Suppressor macrophage treated with lipopolysaccharide for 1 hour (primary cell): ENCODE measurements at regions not wholly inside any gene's neighbourhood (a gene's known extent, or its start where the extent isn't known, plus 50 kb on each side); places are given as distances from the start of the nearest gene placed in this dataset.
"Not testable (repeated sequence)": the region's sequence is repeated elsewhere in the genome, so short reads cannot be mapped to it uniquely, and the experiment has no call there.

ENCODE experiments used
- DNase-seq, 3 donors: peaks; one replicate each; pipeline ENCODE4 v3.0.0-alpha.2; 2020 to 2022

DNA sequence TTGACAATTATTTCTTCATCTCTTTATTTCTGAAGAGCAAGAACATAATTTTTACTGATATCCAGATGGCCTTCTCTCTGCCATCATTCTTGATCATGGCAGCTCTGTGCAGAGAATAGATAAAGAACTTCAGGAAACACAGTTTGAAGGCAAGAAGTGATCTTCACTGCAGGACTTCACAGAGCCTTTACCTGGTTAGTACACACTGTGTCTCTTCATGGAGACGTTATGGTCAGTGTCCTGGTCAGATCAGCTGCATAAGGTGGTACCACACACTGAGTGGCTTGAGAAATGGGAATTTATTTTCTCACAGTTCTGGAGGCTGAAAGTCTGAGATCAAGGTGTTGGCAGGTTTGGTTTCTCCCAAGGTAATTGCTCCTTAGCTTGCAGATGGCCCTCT, 129.5 kb downstream of the UTP18 start:
- no peak for DNase-seq

DNA sequence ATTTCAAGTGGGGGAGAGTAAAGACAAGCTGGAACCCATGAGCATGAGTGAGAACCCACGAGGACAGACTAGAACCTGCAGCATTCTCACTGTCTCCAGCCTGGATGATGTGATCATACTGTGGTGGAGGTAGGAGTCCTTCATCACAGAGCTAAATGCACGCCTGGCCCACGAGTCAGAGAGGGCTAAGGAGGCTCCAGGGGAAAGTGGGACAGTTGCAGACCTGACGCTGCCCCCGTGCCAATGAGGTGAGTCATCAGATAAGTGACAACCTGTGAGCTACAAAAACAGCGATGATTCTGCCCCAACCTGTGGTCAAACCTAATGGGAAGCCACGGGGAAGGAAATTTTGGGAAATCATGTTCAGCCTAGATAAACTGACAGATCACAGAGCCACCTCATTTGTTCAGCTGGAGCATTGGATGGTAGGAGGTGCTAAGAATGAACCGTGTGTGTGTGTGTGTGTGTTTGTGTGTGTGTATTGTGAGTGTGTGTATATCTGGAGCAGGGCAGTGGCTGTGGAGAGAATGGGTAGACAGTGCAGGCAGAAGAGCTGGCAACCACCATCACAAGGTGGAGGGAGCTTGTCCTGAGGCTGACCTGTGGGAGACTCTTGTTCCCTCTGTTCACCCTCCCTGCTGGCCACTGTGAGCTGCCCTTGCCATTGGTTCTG, 131.8 kb downstream of the UTP18 start:
- no peak for DNase-seq

DNA sequence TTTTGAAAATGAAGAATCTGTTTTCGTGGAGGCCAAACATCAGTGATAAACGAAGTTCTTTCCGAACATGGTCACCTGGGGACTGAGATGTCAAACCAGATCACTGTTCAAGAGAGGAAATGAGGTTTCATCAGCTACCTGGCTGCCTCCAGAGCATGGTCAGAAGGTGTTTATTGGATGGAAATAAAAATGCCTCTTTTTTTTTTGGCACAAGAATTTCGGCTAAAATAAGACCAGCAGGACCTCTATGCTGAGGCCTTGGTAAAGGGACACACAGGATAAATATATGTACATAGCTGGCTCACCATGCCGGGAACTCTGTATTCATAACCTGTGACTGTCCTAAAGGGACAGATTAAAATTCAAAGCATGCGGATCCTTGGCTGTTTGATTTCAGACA, 135.3 kb downstream of the UTP18 start:
- no peak for DNase-seq

DNA sequence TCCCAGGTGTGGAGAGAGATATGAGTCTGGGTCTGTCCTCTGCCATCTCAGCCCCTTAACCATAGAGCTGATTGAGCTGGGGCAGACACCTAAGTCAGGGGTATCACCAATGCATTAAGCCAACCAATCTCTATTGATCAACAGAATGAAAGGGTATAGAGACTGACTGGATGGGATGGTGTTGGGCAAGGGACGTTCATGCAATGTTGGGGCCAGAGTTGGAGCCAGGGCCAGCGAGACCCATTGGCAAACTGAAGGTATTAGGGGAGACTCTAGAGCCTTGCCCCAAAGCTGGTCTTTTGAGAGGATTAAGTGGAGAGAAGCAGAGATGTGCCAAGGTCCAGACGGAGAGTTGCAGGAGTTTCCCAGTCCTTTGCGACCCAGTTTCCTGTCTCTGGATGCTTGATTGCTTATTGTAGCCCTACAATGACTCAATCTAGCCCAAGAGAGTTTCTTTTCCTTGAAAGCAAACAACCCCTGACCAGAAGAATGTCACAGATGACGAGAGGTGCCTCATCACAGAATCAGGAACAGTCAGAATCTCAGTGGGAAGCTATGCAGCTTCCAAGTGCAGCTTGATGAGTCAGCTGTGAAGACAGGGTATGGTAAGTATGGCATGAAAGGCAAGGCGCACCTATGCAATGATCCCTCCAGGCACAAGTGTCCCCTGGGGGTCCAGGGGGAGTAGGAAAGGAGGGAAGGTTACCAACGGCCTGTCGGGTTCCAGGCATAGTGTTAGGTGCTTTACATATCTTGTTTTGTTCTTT, 137.2 kb downstream of the UTP18 start:
- DNase-seq, result peak; percentile 3 to 41 (median 25)

DNA sequence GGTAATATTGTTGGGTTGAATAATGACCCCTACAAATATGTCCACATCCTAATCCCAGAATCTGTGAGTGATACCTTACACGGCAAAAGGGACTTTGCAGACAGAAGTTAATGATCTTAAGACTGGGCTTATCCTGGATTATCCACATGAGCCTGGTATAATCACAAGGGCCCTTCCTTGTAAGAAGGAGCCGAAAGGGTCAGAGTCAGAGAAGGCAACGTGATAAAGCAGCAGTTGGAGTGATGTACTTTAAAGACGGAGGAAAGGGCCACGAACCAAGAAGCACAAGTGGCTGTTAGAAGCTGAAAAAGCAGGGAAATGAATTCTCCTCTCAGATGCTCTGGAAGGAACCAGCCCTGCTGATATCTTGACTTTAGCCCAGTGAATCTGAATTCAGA, 137.8 kb downstream of the UTP18 start:
- no peak for DNase-seq

DNA sequence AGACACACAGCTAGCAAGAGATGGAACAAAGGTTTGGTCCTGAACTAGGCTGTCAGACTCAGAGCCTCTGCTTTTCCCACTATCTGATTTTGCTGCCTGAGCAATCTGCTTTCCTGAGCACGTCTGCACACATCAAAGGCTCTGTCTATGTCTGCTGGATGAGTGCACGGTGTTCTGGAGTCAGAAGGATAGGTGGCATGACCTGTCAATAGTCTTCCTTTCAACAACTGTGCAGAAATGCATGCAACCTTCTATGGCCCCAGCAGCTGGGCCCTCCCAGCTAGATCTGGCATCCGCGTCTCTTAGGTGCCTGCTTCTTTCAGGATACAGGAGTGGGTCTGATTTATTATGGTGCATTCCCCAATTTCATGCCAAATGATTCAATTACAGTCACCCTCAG, 138.3 kb downstream of the UTP18 start:
- no peak for DNase-seq

DNA sequence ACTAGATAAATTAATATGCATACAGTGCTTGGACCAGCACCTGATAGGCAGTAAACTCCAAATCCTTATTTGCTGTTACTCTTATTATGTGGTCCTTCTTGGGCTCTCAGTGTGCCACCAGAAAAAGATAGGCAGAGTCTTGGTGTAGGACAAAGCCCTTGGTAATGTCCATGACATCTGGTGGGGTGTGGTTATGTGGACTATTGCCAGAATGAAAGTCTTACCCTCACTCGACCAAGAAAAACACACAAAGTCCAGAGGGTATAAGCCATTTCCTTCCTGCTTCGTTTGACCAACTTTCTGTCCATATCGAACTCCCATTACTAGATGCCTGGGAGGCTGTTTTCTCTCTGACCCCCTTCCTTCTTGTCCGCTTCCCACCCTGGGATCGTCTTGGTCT, 140.9 kb downstream of the UTP18 start:
- no peak for DNase-seq

DNA sequence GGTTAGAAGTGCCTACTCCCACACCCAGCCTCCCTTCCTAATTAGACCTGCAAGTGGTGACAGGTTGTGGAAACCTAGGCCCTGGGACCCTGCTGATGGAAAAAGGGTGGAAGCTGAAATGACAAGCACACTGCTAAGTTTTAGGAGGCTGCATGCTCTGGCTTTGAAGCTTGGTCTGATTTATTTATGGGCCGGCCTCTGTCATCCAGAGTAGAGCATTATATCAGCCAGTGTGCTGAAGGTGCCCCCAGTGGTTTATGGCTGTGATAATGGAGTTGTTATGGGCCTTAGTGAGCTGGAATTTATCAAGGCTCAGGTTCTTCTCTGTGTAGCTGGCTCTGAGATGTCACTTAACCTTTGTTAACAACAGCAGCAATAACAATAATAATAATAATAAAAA, 142.6 kb downstream of the UTP18 start:
- no peak for DNase-seq

DNA sequence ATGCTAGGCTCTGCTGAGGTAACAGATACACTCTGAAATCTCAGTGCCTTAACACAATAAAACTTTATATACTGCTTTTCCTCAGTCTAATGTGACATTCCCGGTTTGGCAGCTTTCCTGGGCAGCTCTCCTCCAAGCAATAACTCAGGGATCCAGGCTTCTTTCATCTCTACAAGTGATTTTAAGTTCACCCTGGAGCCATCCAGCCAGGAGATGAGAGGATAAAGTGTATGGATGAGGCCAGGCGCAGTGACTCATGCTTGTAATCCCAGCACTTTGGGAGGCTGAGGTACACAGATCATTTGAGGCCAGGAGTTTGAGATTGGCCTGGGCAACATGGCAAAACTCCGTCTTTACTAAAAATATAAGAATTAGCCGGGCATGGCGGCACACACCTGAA, 147.2 kb downstream of the UTP18 start:
- no peak for DNase-seq

DNA sequence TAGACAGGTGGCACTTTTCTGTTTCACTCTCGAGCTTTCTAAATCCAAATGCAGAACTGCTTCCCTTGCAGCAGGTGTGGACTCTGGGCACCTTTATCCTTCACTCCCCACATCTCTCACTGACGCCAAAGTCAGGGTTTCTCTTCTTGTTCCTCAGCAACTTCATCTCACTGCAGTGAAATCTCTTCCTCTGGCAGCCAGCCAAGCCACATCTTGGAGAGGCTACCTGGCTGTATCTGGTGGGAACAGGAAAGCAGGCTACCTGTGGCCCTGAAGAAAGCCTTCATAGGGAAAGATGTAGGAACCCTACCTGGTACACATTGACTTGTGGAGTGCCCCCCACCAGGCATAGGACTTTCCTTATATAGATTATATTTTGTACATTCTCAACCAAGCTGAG, 159.1 kb downstream of the UTP18 start:
- DNase-seq, result no peak

DNA sequence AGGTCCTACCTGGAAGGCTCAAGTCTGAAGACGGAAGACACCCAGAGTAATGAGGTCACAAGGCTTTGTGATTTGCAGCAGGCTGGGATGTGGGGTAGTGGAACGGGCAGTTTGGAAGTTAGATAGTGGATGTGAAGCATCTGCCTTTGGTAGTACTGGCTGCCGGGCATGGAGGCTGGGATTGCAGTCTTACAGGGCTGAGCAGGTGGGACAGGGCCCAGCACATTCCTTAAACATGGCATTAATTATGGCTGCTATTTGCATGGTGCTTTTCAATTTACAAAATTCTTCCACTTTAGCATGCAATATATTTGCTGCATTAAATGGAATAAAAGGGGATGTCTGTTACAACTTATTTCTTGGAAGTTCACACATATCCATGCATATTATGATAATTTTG, 161.2 kb downstream of the UTP18 start:
- DNase-seq, result no peak

DNA sequence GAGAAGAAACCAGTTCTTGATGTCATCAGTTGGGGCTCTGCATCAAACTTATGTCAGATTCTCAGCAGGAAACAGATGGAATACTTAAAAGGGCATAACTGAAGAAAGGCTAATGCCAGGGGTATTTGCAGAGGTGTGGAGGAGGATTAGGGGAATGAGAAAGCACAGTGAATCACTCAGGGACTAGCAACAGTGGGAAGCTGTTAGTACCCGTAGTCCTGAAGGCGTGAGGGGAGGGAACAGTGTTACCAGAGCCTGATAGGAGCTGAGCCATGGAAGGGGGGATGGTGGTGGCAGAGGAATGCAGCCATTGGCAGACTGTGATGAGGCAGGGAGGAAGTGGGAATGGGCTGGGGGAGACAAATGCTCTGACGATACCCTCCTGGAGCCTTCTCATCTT, 162.3 kb downstream of the UTP18 start:
- DNase-seq, result no peak

DNA sequence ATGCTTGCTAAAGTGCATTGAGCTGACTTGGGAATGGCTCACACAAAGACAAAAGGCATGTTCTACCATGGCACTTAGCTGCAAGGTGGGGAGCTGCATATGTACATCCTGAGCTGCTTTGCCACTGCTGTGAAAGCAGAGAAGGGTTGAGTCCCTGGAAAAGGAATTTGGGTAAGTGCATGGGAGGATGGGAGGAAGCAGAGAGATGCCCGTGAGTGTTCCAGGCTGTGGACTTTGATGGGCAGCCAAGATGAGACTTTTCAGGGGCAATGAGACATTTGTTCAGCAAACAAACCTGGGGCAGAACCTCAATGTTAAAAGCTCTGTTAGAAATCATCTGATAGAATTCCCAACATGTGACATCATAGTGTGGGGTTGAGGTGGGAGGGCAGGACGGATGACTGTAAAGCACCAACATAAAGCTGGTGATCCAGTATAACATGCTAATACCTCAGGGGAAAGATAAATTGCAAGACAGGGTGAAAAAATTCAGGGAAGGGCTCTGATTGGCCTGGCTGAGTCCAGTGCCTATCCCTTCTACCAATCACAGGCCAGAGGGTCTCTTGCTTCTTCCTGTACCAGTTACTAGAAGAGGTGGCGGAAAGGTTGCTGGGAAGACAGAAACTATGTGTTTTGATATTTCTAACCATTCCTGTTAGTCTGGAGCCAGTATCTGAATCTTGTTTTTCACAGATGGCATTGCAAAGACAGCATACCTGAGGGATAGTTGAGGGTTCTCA, 163.2 kb downstream of the UTP18 start:
- DNase-seq, result no peak

DNA sequence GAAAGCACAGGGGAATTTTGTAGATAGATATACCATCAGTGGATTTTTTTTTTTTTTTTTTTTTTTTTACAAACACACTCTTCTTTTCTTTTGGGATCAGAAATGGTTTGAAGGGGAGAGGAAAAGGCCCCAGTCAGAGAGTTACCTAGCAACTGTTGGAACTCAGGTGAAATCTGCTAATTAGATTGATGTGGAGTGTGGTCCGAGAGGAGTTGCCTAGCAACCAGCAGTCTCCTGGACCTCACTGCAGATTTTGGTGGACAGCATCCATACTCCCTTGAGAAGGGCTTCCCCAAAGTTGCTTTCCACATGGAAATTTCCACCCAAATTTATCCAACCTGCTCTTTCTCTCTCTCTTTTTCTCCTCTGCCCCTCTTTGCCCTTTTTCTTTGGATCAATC, 165.4 kb downstream of the UTP18 start:
- DNase-seq, result no peak

DNA sequence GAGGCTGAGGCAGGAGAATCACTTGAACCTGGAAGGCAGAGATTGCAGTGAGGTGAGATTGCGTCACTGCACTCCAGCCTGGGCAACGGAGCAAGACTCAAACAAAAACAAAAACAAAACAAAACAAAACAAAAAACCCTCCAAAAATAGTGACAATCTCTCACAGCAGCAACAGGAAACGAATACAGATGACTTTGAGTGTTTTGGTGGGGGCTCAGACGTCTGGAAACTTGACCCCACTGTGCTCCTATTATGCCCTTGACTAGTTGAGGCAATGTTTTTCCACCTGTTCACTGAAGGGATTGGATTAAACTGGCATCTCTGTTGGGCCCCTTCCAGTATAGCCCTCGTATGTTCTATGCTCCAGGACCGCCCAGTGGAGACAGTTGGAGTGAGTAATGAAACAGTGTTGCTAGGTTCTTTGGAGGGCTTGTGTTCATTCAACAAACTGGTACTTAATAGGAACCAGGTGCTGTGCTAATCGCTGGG, 167.0 kb downstream of the UTP18 start:
- no peak for DNase-seq

DNA sequence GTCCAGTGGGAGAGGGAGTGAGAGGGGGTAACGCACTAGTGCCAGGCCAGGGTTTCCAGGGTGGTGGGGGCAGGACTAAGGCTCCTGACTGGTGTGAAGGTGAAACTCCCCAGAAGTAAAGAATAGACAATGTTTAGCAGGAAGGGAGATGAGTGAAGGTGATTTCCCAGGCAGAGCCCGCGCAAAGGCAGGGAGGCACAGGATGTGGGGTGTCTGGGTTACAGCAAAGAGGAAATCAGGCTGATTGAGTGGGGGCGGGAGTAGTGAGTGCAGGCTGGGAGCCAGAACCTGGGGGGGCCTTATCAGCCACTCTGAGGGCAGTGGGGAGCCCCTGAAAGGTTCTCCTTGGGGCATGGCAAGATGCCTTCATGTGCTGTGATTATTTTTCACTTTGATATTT, 167.5 kb downstream of the UTP18 start:
- DNase-seq, result peak in 1 of 3 donors; percentile 19

DNA sequence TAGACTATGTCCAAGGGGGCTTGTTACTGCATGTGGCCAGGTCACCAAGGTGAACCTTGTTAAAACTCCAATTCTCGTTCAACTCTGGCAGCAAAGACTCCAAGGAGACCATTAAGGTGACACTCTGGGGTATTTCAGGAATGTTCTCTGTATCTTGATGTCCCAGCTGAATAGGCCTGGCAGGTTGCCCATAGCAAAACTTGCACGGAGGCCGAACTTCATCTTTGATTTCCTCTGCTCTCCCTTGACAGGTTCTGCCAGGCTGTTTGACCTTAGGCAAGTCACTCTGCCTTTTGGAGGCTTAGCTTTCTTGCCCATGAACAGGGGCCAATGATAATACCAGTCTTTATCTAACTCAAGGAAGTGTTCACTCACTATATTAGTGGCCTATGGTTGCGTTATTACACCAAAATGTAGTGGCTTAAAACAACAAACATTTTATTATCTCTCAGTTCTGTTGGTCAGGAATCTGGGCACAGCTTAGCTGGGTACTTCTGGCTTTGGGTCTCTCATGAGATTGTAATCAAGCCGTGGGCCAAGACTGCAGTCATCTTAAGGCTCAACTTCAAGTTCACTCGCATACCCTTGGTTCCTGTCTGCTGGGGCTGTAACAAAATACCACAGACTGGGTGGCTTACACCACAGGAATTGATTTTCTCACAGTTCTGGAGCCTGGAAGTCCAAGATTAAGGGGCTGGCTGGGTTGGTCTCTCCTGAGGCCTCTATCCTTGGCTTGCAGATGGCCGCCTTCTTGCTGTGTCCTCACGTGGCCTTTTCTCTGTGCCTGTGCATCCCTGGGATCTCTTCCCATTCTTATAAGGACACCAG, 168.5 kb downstream of the UTP18 start:
- no peak for DNase-seq

DNA sequence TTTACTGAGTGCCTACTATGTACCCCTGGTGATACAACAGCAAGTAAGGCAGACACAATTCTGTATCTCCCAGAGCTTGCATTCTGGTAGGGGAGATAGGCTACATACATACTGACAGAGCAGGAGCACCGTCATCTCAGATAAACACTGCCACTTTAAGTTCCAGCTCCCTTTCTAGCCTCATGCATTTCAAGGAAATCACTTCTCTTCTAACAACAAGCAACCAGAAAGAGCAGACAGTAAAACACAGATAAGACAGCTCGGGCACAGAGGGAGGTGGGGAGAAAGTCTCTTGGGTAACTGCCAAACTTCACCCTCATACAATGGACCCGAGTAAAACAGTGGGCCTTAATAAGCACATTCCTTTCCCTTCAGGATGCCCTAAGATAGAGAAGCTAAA, 169.6 kb downstream of the UTP18 start:
- not testable (repeated sequence) for DNase-seq

DNA sequence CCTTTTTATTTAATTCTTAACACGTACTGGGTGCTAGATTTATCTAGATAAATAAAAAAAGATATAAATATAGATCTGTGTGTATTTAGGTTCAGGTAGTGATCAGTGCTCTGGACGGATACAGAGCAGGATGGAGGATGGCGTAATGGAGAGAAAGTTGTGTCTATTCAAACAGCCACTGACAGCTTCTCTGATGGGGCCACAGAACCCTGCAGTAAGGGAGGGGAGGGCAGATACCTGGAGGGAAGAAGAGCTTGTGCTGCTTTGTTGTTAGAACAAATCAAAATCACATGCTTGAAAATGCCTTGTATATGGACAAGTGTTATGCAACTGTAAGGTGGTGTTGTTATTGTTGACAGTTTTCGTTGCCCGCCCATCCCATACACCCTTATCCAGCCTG, 170.2 kb downstream of the UTP18 start:
- no peak for DNase-seq

DNA sequence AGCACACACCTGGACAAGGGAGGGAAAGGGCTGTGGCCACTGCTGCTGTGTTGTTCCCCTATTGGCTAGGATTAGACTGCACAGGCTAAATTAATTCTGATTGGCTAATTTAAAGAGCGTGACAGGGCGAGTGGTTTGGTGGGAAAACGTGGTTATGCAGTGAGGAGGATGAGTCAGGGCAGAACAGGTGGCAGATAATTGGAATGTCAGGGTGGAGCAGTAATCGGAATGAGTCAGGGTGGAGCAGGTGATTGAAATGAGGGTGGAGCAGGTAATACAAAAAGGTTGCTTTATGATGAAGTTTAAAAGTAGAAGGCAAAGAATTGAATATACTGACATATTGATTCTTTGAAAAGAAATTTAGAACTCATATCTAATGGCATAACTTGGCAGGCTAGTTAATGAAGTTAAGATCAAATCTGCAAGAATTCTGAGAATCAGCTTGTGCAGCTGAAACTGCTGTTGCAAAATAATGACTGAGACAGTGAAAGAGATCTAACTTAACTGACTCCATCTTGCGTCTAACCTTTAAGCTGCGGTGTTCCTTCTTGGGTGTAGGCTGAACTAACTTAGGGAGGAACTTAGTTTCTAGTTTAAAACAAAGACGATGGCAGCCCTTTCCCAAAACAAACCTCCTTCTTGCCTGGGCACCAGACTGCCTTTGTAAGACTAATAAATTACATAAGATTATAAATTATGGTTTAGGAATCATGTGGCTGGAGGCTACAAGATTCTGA, 174.3 kb downstream of the UTP18 start:
- no peak for DNase-seq

DNA sequence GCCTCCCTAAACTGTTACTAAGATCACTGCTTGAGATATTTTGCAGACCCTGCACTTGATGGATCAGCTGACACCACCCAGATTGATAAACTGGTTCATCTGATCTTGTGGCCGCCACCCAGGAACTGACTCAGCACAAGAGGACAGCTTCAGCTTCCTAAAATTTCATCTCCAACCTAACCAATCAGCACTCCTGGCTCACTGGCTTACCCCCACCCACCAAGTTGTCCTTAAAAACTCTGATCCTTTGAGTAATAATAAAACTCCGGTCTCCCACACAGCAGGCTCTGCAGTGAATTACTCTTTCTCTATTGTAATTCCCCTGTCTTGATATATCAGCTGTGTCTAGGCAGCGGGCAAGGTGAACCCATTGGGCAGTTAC, 174.8 kb downstream of the UTP18 start:
- DNase-seq, result peak; percentile 72 to 82 (median 80)

DNA sequence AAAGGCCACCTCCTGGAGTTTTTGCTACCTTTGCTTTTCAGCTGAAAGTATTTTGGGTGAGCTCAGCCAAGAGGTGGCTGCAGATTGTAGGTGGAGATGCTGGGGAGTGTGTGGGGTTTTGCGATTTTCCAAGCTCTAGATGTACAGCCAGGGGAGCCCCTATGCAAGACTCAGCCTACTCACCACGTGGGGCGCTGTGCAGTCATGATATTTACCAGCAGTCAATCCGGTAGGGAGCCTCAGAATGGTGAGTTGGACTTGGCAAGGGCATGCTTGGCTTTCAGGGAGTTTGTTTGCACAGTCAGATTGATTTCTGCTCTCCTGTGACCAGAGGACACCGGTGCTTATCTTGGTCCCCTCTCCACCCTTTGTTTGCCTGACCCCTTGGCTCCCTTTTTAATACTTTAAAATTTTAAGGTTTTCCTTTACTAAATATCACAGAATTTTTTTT, 175.3 kb downstream of the UTP18 start:
- peak; percentile 46 to 64 (median 47) for DNase-seq
